ENCODE measurements at regions not wholly inside any gene's neighbourhood (a gene's known extent, or its start where the extent isn't known, plus 50 kb on each side); places are given as distances from the start of the nearest gene placed in this dataset.
"Not testable (repeated sequence)": the region's sequence is repeated elsewhere in the genome, so short reads cannot be mapped to it uniquely, and the experiment has no call there.

DNA sequence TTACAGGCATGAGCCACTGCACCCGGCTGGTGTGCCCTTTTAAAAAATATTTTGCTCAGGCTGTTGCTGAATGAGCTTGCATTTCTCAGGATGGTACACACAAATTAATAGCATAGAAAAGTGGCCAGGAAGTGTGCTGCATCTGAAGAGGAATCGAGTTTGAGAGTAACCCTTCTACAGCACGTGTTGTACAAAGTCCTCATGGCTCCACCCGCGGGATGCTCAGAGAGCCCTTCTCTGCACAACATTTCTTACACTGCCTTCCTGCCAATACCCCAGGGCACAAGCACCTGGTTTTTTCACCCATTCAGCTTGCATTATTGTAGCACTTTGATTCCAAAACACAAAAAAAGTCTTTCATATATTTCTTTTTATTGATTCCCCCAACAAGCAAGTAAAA lies 90.1 kb upstream of the NEDD4L start:
- no peak for DNase-seq

DNA sequence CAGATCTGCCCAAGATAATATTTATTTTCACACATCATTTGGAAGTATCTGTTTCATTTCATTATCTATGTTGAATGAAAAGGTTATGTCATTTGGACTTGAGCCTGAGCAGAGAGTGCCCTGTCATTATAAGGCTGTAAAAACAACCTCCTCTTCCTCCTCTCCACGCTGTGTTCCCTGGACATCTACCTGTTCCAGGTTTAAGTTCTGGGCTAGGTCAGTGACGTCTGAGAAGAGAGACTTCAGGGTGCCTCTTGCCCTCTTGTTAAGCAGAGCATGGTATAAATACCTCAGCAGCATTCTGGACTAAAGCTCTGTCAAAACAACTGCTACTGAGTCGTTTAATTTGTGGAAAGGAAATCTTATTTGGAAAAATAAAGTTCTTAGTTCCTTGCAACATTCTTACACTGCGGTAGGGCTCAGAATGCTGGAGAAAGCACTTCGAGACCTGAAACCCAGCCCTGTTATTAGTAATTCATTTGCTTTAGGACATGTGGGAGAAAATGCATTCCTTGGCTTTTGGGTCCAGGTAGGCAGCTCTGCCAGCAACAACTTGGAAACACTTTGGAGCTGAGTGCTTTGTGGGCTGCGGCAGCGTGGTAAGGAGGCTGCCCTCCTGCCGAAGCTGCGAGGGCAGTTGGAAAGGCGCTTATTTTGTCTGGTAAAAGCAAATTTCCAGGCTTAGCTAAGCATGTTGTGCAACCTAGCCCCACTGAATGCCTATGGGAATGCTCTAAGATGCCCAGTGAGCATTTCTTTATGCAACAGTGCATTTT lies 91.8 kb upstream of the NEDD4L start:
- DNase-seq: no peak

DNA sequence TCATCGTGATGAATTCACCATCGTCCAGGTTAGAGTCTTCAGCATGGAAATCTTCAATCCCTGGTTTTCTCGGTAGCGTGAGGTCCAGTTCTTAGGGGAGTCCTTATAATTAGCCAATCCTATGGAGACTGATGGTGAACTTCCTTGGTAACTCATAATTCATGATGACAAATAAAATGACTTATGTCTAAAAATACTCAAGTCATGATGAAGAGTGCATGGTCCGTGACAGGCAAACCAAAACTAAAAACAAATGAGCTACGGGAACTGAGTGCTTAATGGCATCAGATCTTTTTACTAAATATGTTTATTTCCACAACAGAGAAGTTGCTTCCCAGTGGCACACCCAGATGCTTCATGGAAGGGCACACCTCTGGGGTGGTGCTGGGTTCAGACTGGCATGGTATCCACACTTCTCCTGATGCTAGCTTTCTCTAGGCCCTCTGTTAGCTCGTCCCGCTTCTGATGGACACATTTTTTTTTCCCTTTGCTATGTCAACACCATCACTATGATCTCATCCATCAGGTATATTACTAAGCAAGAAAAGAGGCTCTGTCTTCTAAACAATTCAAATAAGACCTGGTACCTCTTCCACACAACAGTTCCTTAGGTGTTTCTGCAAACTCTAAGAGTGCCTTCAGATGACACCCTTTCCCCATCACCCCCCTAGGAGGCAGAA lies 92.8 kb upstream of the NEDD4L start:
- DNase-seq: no peak

DNA sequence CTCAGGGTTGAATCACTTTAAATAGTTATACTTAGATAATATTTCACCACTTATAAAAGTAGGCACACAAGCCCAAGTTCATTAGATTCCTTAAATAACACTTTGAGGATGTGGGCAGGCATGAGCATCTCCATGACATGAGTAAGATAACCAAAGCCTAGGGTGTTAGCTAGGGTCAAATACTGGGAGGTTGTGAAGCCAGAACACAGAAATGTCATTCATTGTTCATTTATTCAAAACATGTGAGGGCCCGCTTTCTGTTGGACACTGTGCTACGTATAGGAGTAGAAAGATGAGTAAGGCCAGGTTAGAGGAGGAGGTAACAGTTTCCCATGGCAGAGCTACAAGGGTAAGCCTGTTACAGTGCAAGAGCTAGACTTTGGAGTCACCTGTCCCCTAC lies 93.5 kb upstream of the NEDD4L start:
- no peak for DNase-seq

DNA sequence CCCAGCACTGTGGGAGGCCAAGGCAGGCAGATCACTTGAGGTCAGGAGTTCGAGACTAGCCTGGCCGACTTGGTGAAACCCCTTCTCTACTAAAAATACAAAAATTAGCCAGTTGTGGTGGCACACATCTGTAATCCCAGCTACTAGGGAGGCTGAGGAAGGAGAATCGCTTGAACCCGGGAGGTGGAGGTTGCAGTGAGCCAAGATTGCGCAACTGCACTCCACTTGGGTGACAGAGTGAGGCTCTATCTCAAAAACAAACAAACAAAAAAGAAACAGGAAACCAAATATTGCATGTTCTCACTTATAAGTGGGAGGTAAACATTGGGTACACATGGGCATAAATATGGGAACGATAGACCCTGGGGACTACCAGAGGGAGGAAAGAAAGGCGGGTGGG lies 94.7 kb upstream of the NEDD4L start:
- not testable (repeated sequence) for DNase-seq

DNA sequence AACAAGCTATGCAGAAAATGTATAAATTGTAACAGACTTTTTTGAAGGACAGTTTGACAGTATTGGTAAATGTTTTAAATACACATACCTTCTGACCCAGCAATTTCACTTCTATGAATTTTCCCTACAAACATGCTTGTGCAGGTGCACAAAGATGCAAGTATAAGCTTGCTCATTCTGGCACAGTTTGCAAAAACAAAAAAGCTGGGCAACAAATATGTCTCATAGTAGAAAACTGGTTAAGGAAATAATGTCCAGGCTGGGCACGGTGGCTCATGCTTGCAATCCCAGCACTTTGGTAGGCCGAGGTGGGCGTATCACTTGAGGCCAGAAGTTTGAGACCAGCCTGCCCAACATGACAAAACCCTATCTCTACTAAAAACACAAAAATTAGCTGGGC lies 96.9 kb upstream of the NEDD4L start:
- DNase-seq: no peak

DNA sequence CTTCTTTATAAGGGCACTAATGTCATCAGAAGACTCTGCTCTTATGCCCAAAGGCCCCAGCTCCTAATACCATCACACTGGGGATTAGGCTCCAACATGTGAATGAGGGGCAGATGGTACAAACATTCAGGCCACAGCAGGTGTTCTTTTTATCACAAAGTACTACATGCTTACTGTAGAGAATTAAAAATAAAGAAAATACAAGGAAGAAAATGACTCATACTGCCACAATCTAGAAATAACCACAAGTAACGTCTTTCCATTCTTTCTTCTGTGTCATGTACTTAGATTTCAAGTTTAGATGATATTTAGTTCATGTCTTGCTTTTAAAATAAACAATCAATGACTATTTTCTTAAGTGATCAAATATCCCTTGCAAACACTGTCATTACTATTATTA lies 100.3 kb upstream of the NEDD4L start:
- DNase-seq: no peak

DNA sequence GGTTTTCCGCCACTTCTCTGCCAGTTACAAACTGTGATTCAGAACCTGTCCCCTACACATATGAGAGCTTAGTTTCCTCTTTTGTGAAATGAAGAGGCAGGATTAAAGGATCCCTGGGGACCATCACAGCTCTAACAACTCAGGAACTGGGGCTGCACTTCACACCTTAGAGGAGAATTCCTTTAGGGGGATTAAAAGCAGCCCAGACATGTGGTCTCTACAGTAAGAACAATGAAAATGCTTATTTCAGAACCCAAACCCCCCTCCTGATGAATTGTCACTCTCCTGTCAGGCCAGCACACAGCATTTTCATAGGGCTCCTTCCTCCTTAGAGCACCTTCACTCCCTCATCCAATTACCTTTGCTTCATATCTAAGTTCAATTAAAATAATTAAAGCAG lies 101.5 kb upstream of the NEDD4L start:
- DNase-seq: no peak

DNA sequence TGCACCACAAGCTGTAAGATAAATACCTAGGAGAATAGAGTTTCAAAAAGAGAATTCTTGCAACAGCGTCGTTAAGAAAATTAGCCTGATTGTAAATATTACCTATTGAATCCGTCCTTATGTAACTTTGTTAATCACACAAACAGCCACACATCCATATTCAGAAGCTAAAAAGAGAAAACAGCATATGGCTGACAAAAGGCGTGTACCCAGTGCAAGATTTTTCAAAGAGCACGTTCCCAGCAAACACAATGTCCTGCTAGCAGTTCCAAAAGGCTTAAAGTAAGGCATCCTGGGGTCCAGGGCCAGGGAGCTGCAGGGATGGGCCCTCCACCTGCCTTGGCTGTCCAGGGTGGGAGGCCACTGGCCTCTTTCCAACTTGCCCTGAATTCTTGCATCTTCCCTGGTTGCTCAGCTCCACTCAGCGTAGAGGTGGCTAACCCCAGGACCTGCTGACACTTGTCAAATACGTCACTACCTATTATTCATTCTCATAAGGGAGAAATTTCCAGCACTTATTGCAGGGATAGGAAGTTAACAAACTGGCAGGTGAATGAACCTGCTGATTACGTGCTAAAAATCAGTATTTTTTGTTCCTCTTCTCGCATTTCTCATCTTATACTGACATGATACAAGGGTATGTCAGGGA lies 102.1 kb upstream of the NEDD4L start:
- DNase-seq: no peak

DNA sequence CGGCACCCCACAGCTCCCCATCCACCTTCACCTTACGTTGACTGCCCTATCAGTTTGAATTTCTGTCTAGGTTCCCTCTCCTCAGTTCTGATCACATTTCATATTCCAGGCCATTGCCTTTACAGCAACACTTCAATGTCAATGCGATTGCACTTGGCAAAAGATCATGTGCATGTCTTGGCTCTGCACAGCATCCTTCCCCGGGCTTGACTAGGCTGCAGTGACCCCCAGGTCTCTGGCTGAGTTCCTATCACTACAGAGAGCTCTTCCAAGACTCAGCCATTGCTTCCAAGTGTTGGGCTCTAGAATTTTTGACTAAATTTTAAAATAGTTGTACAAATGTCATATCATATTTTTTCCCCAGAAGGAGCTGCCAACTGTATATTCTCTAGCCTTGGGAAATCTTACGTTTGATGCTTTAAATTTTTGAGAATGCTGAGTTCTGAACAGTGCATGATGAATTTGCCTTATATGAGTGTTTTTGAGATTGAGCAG lies 103.8 kb upstream of the NEDD4L start:
- no peak for DNase-seq

DNA sequence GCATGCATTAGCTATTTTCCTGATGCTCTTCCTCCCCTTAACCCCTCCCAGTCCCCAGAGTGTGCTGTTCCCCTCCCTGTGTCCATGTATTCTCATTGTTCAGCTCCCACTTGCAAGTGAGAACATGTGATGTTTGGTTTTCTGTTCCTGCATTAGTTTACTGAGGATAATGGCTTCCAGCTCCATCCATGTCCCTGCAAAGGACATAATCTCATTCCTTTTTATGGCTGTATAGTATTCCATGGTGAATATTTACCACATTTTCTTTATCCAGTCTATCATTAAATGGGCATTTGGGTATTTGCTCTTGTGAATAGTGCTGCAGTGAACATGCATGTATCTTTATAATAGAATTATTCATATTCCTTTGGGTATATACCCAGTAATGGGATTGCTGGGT lies 109.7 kb upstream of the NEDD4L start:
- DNase-seq: not testable (repeated sequence)

DNA sequence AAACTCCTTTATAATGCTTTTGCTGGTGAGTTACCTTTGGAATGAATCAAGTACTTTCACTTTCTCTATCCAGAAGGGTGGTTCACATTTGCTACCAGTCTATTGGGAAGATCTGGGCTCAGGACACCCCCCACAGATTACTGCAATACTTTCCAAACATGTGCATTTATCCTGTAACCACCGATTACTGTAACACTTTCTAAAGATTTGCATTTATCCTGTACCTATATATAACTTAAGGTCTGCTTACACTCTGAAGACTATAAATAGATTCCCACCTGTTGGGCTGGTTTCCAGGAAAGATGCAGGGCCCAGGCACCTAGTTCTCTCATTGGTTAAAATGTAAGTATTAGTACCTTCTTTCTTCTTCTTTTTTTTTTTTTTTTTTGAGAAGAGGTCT lies 113.0 kb upstream of the NEDD4L start:
- no peak for DNase-seq

DNA sequence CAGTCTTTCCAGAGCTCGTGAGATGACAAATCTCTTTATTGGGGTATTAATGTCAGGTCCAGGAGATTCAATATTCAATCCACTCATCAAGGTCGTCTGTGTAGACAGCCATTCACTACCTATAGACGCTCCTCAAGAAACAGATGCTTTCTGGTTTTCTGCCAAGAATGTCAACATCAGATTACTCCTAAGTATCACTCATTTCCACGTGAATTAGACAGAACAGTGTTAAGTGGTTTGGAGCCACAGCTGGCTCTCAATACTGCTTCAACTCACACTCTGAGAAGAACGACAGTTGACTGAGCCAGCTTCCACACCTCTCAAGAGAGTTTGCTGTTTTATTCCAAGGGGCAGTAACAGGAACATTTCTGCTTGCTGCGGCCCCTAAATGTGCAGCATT lies 113.5 kb upstream of the NEDD4L start:
- DNase-seq: no peak

DNA sequence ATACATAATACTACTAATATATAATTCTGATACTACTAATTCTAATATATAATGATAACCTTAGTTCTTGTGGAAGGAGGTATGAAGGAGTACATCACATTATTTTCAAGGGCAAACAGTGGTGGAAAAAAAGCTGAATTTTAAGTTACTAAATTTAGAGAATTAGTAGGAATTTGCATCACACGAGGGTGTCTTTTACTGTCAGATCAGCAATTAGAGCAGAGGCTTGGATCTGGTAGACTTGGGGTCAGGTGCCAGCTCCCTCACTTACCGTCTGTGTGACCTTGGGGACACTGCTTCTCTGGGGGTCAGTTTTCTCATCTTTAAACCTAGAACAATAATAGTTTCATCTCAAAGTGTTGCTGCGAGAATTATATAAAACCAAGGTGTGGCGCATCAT lies 114.1 kb upstream of the NEDD4L start:
- DNase-seq: no peak

DNA sequence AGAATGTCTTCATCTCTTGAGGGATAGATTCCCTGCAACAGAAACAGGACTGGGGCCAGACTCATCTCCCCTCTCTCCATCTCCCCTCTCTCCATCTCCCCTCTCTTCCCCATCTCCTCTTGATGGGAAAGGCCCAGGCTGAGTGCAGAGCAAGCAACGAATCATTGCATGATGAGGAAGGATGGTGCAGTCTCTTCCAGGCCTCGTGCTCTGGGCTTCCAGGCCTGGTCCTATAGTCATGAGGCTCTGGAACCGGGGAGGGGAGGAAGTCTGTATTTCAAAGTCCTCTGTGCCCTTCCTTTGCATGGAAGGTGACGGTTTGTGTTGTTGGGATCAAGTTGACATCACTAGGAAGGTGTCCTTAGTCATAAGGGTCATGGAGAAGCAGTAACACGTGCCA lies 115.6 kb upstream of the NEDD4L start:
- DNase-seq: no peak

DNA sequence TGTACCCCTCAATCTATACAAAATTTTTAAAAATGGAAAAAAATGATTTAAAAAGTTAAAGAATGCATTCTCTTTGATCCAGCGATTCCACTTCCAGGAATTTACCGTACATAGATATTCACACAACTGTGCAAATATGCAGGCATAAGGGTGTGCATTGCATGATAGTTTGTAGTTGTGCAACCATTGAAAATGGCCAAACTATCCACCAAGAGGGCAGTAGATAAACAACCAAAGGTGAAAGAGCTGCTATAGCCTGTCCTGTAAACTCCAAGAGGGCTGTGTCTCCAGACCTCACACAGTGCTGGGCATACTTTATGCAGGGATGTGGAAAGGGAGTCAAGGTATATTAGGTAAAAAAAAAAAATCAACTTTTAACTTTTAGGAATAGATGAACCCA lies 116.5 kb upstream of the NEDD4L start:
- DNase-seq: no peak

DNA sequence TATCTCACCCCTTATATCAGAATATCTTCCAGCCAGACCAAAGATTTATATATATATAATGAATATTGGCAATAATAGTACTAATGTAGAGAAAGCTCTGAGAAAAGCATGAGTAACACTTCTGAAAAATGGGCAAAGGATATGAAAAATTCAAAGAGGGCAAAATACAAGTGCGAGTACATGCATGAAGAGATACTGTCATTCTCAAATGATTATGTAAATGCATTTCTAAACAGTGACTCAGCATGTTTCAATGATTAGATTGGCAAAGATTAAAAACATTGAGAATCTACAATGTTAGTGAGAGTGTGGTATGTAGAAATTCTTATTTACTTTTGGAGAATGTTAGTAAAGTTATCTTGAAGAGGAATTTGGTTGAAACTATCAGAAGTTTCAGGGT lies 118.3 kb upstream of the NEDD4L start:
- DNase-seq: no peak

DNA sequence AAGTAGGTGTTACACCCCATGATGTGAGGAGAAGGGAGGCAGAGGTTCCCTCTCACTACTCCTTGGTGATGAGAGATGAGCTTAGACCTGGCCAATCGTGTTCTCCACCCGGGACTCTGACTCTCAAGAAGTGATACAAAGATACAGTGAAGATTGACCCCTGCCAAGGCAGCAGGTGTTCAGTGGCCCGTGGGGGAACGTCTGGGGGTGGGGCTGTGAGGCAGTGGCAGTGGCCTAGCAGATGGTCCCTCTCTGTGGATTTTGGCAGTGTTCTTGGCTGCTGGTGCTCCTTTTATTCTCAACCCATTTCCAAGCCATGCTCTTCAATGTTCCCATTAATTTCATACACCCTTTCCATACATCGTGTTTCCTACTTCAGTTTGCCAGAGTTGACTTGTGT lies 120.4 kb upstream of the NEDD4L start:
- no peak for DNase-seq

DNA sequence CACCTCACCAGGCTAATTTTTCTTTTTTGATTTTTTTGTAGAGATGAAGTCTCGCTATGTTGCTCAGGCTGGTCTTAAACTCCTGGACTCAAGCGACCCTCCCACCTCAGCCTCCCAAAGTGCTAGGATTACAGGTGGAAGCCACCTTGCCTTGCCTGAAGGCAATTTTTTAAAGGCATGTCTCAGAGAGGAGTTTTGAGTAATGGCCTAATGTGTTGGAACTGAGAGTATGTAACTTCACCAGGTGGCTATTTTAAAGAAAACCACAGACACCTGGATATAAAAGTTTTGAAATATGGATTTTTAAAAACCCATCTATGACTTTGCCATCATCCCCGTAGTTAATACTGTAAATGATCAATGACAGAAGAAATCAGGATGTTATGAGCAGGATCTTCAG lies 119.8 kb upstream of the ATP8B1 start:
- no peak for DNase-seq

DNA sequence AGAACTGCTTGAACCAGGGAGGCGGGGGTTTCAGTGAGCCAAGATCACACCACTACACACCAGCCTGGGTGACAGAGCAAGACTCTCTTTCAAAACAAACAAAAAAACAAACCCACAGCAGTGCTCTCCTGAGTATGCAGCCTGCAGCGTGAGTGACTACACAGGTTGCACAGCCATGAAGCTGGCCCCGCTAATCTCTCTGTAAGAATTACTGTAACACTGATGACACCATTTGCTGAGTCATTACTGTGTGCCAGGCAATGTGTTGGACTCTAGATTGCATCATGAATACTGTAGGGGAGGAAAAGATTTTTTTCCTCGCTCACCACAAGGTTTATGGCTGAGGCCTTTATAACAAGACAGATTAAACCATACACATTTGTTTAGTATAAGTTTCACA lies 118.6 kb upstream of the ATP8B1 start:
- DNase-seq: no peak

DNA sequence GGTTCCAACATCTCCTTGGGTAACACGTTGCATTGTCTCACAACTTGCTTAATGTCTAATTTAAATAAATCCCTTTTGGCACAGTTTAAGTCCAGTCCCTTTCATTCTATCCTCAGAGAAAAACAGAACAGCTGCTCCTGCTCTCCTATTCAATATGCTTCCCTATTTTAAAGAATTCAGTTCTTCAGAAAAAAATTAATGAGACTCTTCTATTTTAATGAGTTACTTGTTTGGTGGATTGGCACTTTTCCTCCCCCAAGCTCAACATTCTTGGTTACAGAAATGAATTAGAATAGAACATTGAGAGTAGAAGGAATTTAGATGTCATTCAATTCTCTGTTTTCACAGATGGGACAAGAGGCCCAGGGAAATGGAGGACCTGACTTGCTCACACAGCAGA lies 116.9 kb upstream of the ATP8B1 start:
- DNase-seq: no peak

DNA sequence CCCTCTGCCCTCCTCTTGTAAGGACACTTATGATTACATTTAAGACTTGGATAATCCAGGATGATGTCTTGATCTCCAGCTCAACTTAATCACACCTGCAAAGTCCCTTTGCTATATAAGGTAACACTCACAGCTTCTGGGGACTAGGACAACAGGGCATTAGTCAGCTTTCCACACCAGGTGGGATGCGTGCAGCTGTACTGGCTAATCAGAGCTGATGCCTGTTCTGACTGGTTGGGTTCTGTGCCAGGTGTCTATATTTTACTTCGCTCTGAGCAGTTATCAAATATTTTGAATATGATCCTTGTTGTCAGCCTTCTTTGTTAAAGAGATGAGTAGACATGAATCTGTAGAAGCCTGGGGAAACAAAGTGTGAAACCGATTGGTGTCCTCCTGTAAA lies 115.5 kb upstream of the ATP8B1 start:
- DNase-seq: no peak

DNA sequence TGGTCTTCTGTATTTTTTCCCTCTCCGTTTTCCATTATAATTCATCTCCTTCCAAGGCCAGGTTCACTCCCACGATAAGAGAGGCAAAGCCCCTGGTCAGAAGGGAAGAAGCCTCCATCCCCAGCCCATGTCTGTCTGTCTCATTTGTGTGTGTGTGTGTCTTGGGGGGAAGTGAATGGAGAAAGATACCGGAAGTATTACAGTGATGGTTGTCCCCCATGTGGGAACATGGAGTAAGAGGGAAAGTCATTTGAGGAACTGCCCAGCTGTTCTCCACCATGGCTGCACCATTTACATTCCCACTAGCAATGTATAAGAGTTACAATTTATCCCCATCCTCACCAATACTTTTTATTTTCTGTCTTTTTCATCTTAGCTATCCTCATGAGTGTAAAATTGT lies 113.6 kb upstream of the ATP8B1 start:
- no peak for DNase-seq
